ENCODE measurements at regions not wholly inside any gene's neighbourhood (a gene's known extent, or its start where the extent isn't known, plus 50 kb on each side); places are given as distances from the start of the nearest gene placed in this dataset.

- no peak overlapping the region for H3K4me3 Mint-ChIP-seq
- no peaks in the 10 kb centered on the region for H3K4me1 ChIP-seq (ENCODE audit: control insufficient read depth, insufficient read depth, low read length)
- no peak overlapping the region for H3K9ac ChIP-seq (ENCODE audit: extremely low read depth, low read length, poor library complexity, severe bottlenecking)
- H3K9me3 ChIP-seq (ENCODE audit: control insufficient read depth, low read length), result no peaks in the 10 kb centered on the region
- H3K27me3 ChIP-seq (ENCODE audit: control insufficient read depth, insufficient read depth, low read length, poor library complexity, severe bottlenecking), result no peaks in the 10 kb centered on the region
- 67 to 94% methylated on average over 1 of the region's 1 CpG for WGBS, 2 experiments (ENCODE audit: insufficient coverage in 1 of 2, insufficient read length in 1 of 2)
- H3K27ac Mint-ChIP-seq, result no peak overlapping the region
- no peaks in the 10 kb centered on the region for H3K36me3 Mint-ChIP-seq (ENCODE audit: low read depth)
- no peak overlapping the region for H3K4me3 ChIP-seq (ENCODE audit: low read length)
- no peak overlapping the region for H3K27ac ChIP-seq (ENCODE audit: low read depth, low read length)
- no peak for DNase-seq
- H3K4me1 Mint-ChIP-seq, result no peaks in the 10 kb centered on the region
- H3K27me3 Mint-ChIP-seq (ENCODE audit: insufficient read depth), result no peaks in the 10 kb centered on the region
- TF ChIP-seq CTCF (conservative IDR thresholded peaks at IDR 0.05), result peak; percentile 69
- no peaks in the 10 kb centered on the region for H3K36me3 ChIP-seq (ENCODE audit: control insufficient read depth, insufficient read depth, low read length)
- H3K9me3 Mint-ChIP-seq, result no peaks in the 10 kb centered on the region
Observed at GRCh38 chr2:179354739-179355537, 90.3 kb upstream of the SESTD1 start.

- H3K9me3 Mint-ChIP-seq, result no peaks in the 10 kb centered on the region
- H3K4me3 ChIP-seq (ENCODE audit: low read length), result no peak overlapping the region
- H3K27me3 Mint-ChIP-seq (ENCODE audit: insufficient read depth), result no peaks in the 10 kb centered on the region
- no peak for TF ChIP-seq CTCF (conservative IDR thresholded peaks at IDR 0.05)
- no peaks in the 10 kb centered on the region for H3K36me3 Mint-ChIP-seq (ENCODE audit: low read depth)
- no peaks in the 10 kb centered on the region for H3K27me3 ChIP-seq (ENCODE audit: control insufficient read depth, insufficient read depth, low read length, poor library complexity, severe bottlenecking)
- DNase-seq, result no peak
- no peaks in the 10 kb centered on the region for H3K4me1 Mint-ChIP-seq
- H3K9me3 ChIP-seq (ENCODE audit: control insufficient read depth, low read length), result no peaks in the 10 kb centered on the region
- no peak overlapping the region for H3K27ac Mint-ChIP-seq
- H3K36me3 ChIP-seq (ENCODE audit: control insufficient read depth, insufficient read depth, low read length), result no peaks in the 10 kb centered on the region
- H3K4me1 ChIP-seq (ENCODE audit: control insufficient read depth, insufficient read depth, low read length), result no peaks in the 10 kb centered on the region
- WGBS, 2 experiments (ENCODE audit: insufficient coverage in 1 of 2, insufficient read length in 1 of 2), result 92 to 100% methylated on average over 3 to 4 of the region's 4 CpGs
- H3K27ac ChIP-seq (ENCODE audit: low read depth, low read length), result no peak overlapping the region
- no peak overlapping the region for H3K9ac ChIP-seq (ENCODE audit: extremely low read depth, low read length, poor library complexity, severe bottlenecking)
- H3K4me3 Mint-ChIP-seq, result no peak overlapping the region
Observed at GRCh38 chr2:179354296-179354695, 89.7 kb upstream of the SESTD1 start.

- WGBS, 2 experiments (ENCODE audit: insufficient coverage in 1 of 2, insufficient read length in 1 of 2), result 88% methylated on average over 1 of the region's 2 CpGs; no CpG with 5 or more reads in 1 of the 2 experiments
- no peak overlapping the region for H3K9ac ChIP-seq (ENCODE audit: extremely low read depth, low read length, poor library complexity, severe bottlenecking)
- no peak overlapping the region for H3K4me3 ChIP-seq (ENCODE audit: low read length)
- Mint-ChIP-seq H3K27ac (no peak overlapping the region), H3K27me3 (ENCODE audit: insufficient read depth) (no peaks in the 10 kb centered on the region), H3K9me3 (no peaks in the 10 kb centered on the region), H3K4me3 (no peak overlapping the region), H3K4me1 (no peaks in the 10 kb centered on the region), H3K36me3 (ENCODE audit: low read depth) (no peaks in the 10 kb centered on the region)
- H3K4me1 ChIP-seq (ENCODE audit: control insufficient read depth, insufficient read depth, low read length), result no peaks in the 10 kb centered on the region
- H3K27ac ChIP-seq (ENCODE audit: low read depth, low read length), result no peak overlapping the region
- no peaks in the 10 kb centered on the region for H3K36me3 ChIP-seq (ENCODE audit: control insufficient read depth, insufficient read depth, low read length)
- H3K9me3 ChIP-seq (ENCODE audit: control insufficient read depth, low read length), result no peaks in the 10 kb centered on the region
- TF ChIP-seq CTCF (conservative IDR thresholded peaks at IDR 0.05), result no peak
- H3K27me3 ChIP-seq (ENCODE audit: control insufficient read depth, insufficient read depth, low read length, poor library complexity, severe bottlenecking), result no peaks in the 10 kb centered on the region
- no peak for DNase-seq
Observed at GRCh38 chr2:179352181-179352580, 87.5 kb upstream of the SESTD1 start.

All from endodermal cell (in vitro differentiated cells).